DOHH2 (cell line): ENCODE measurements at regions not wholly inside any gene's neighbourhood (a gene's known extent, or its start where the extent isn't known, plus 50 kb on each side); places are given as distances from the start of the nearest gene placed in this dataset.

Experiments used
- H3F3A ChIP-seq: fragments of 200-600 bp; sonication (generic), shearing (Covaris generic); 2 replicates; pipeline ENCODE4 v1.6.0; 2016; ENCODE audit warnings: antibody characterized with exemption, mild to moderate bottlenecking; ENCODE audit not compliant: control insufficient read depth, insufficient read depth
- H3K27ac ChIP-seq: fragments of 200-600 bp; sonication (generic); 2 replicates; pipeline ENCODE4 v1.5.1; 2014; ENCODE audit warnings: low read depth, mild to moderate bottlenecking, low read length, moderate library complexity
- H3K27me3 ChIP-seq: fragments of 200-600 bp; sonication (generic); 2 replicates; pipeline ENCODE4 v1.6.1; 2014; ENCODE audit warnings: mild to moderate bottlenecking, low read length, mixed read lengths; ENCODE audit not compliant: control insufficient read depth
- H3K36me3 ChIP-seq: fragments of 200-600 bp; sonication (generic); 2 replicates; pipeline ENCODE4 v1.6.1; 2014; ENCODE audit warnings: mild to moderate bottlenecking, low read length, moderate library complexity, mixed read lengths; ENCODE audit not compliant: control insufficient read depth
- H3K4me1 ChIP-seq: fragments of 200-600 bp; sonication (generic); 2 replicates; pipeline ENCODE4 v1.6.1; 2014; ENCODE audit warnings: mild to moderate bottlenecking, low read length, mixed read lengths; ENCODE audit not compliant: control insufficient read depth
- H3K4me2 ChIP-seq: fragments of 200-600 bp; sonication (generic); 2 replicates; pipeline ENCODE4 v1.6.0; 2014; ENCODE audit warnings: mild to moderate bottlenecking, low read length, moderate library complexity
- H3K4me3 ChIP-seq: fragments of 200-600 bp; sonication (generic); 2 replicates; pipeline ENCODE4 v1.5.1; 2014; ENCODE audit warnings: mild to moderate bottlenecking, low read length, mixed read lengths
- H3K79me2 ChIP-seq: fragments of 200-600 bp; sonication (generic); 2 replicates; pipeline ENCODE4 v1.6.1; 2014; ENCODE audit warnings: mild to moderate bottlenecking, low read length, mixed read lengths; ENCODE audit not compliant: control insufficient read depth
- H3K9me2 ChIP-seq: fragments of 200-600 bp; sonication (generic); replicated peaks from 2 replicates; pipeline ENCODE4 v1.6.1; 2014; ENCODE audit warnings: mild to moderate bottlenecking, low read length, mixed read lengths; ENCODE audit not compliant: control insufficient read depth
- H3K9me3 ChIP-seq: fragments of 200-600 bp; sonication (generic); 2 replicates; pipeline ENCODE4 v1.6.1; 2014; ENCODE audit warnings: antibody characterized with exemption, low read length, mixed read lengths; ENCODE audit not compliant: control insufficient read depth, insufficient read depth
- H4K20me1 ChIP-seq: fragments of 200-600 bp; sonication (generic); 2 replicates; pipeline ENCODE4 v1.6.0; 2014; ENCODE audit warnings: low read depth, mild to moderate bottlenecking, antibody characterized with exemption, low read length, moderate library complexity; ENCODE audit not compliant: control insufficient read depth, insufficient read depth
- CTCF ChIP-seq: fragments of 200-600 bp; sonication (generic); IDR thresholded peaks from one replicate; pipeline ENCODE4 v1.5.1; 2014; ENCODE audit warnings: antibody characterized with exemption, mild to moderate bottlenecking, low read depth, low read length; ENCODE audit not compliant: poor library complexity, severe bottlenecking
- EZH2phosphoT487 ChIP-seq: fragments of 200-600 bp; sonication (generic); IDR thresholded peaks from 2 replicates; pipeline ENCODE4 v1.6.1; 2017; ENCODE audit warnings: borderline replicate concordance, mild to moderate bottlenecking, antibody characterized with exemption, low read length, moderate library complexity, mixed read lengths

GRCh38 chr3:90036939-90037469 is 929.6 kb downstream of the EPHA3 start:
- Histone ChIP-seq H4K20me1 (no peaks in the 10 kb centered on the region), H3K4me1 (no peaks in the 10 kb centered on the region), H3K27me3 (no peaks in the 10 kb centered on the region), H3K27ac (no peak overlapping the region), H3F3A (no peaks in the 10 kb centered on the region), H3K4me3 (no peak overlapping the region), H3K4me2 (no peak overlapping the region), H3K9me3 (no peaks in the 10 kb centered on the region), H3K9me2 (no peaks in the 10 kb centered on the region), H3K79me2 (no peaks in the 10 kb centered on the region), H3K36me3 (no peaks in the 10 kb centered on the region)
- TF ChIP-seq EZH2phosphoT487, result no peak
- no peak for TF ChIP-seq CTCF

- H3K27ac ChIP-seq, result no peak overlapping the region
- no peaks in the 10 kb centered on the region for H3F3A ChIP-seq
- H3K4me3 ChIP-seq, result no peak overlapping the region
- H4K20me1 ChIP-seq, result no peaks in the 10 kb centered on the region
- H3K9me2 ChIP-seq, result no peaks in the 10 kb centered on the region
- H3K4me2 ChIP-seq, result no peak overlapping the region
- H3K4me1 ChIP-seq, result no peaks in the 10 kb centered on the region
- no peaks in the 10 kb centered on the region for H3K27me3 ChIP-seq
- no peaks in the 10 kb centered on the region for H3K9me3 ChIP-seq
- H3K79me2 ChIP-seq, result no peaks in the 10 kb centered on the region
- no peaks in the 10 kb centered on the region for H3K36me3 ChIP-seq
- TF ChIP-seq CTCF (no peak), EZH2phosphoT487 (no peak)
Measured at GRCh38 chr3:90039994-90040393, 932.6 kb downstream of the EPHA3 start.

GRCh38 chr3:90040554-90040953 is 933.1 kb downstream of the EPHA3 start:
- Histone ChIP-seq H3K9me3 (no peaks in the 10 kb centered on the region), H3K4me2 (no peak overlapping the region), H3K36me3 (no peaks in the 10 kb centered on the region), H3K9me2 (no peaks in the 10 kb centered on the region), H3F3A (no peaks in the 10 kb centered on the region), H4K20me1 (no peaks in the 10 kb centered on the region), H3K4me3 (no peak overlapping the region), H3K4me1 (no peaks in the 10 kb centered on the region), H3K79me2 (no peaks in the 10 kb centered on the region), H3K27me3 (no peaks in the 10 kb centered on the region), H3K27ac (no peak overlapping the region)
- TF ChIP-seq EZH2phosphoT487, result no peak

- Histone ChIP-seq H3K4me2 (no peak overlapping the region), H3K36me3 (no peaks in the 10 kb centered on the region), H3K79me2 (no peaks in the 10 kb centered on the region), H3K4me3 (no peak overlapping the region), H3K9me3 (no peaks in the 10 kb centered on the region), H3F3A (no peaks in the 10 kb centered on the region), H3K4me1 (no peaks in the 10 kb centered on the region), H3K9me2 (no peaks in the 10 kb centered on the region), H3K27me3 (no peaks in the 10 kb centered on the region), H3K27ac (no peak overlapping the region), H4K20me1 (no peaks in the 10 kb centered on the region)
- no peak for TF ChIP-seq EZH2phosphoT487
Measured at GRCh38 chr3:90041995-90042394, 934.6 kb downstream of the EPHA3 start.
